ENCODE measurements at regions not wholly inside any gene's neighbourhood (a gene's known extent, or its start where the extent isn't known, plus 50 kb on each side); places are given as distances from the start of the nearest gene placed in this dataset.

DNA sequence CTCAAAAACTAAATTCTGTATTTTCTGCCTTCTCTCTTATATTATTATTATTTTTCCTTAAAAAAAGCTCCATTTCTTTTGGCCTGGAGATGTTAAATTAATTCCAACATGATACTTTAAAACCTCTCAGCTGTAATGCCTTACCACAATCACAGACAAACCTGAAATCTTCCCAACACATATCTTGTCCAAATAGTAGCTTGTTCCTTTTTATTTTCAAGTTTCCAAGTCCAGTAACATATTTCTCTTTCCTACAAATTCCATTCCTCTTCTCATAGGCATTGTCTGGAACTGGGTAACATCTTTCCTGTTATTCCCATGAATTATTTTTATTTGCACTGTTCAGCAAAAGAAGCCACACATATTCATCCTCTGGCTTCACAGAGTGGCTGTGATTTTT lies 137.0 kb downstream of the SLITRK6 start:
- no peak for DNase-seq

DNA sequence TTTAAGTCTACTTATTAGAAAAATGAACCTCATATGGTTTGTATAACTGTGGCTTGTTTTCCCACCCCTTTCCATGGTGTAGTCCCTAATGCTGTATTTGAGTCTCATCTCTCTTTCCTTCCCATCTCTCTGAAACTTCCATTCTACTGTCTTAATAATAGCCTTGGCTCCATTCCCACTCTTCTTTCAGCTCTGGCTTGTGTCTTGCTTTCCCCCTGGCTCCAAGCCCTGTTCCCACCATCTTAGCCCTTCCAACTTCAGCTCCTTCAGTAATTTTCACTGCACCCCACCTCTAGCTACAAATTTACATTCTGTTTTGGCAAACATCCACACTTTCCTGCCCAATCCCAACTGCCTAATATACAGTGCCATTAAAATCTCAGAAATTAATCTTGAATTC lies 137.5 kb downstream of the SLITRK6 start:
- no peak for DNase-seq

DNA sequence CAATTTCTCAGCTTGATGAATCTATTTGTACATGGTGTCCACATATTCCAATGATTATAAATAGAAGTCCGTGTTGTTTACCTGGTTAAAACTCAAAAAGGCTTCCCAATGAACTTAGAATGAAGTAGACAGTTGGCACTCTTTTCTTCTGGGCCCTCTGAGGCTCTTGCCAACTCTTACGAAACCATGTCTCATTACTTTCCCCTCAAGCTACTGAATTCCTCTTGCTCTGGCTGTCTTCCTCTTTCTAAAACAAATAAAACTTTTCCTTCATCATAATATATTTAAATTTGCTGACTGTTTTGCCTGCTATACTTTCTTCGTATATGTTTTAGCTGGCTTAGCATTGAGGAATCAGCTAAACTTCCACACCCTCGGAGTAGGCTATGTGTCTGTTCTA lies 139.7 kb downstream of the SLITRK6 start:
- DNase-seq: no peak

DNA sequence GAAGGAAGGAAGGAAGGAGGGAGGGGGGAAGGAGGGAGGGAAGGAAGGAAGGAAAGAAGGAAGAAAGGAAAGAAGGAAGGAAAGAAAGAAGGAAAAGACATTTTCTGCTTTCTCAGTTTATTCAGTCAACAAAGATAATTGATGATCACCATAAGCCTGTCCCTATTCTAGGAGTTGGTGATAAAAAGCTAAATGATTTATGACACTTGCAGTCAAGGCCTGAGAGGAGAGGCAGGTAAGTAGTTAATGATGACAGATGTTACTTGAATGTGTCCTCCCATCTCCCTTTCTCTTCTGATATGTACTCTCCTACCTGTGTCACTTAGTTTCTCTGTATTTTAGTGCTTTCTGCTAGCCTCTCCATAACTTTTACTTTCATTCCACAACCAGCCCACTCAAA lies 141.3 kb downstream of the SLITRK6 start:
- no peak for DNase-seq

DNA sequence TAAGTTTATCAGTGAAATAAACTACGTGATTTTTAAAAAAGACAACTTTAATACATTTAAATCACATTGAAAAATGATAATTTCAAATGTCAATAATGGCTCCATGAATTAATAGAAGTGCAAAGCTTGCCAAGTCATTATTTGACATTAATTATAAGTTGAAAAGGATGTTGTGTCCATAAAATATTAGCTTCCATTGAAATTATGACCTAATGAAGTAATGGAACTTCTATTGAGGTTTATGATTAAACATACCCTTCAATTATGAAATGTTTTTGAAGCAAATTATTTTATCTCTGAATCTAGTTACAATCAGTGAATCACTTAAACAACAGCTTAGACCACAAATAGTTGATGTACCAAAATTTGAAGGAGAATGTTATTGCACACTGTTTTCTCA lies 144.2 kb downstream of the SLITRK6 start:
- no peak for DNase-seq

DNA sequence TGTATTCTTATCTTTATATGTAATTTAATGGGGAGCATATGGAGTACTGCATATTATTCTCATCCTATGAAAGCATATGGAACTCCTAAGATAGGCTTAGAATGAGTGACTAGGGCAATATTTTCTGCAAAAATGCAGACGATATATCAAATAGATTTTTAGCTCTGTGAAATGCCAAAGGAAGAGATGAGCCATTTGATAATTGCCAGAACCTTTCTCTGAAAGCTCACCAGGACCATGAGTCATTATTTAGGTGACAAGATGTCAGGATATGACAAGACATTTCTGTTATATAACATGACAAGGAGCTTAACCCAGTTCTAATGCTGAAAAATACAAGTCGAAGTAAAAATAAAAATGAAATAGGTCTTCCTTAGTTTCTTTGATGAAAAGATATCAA lies 145.0 kb downstream of the SLITRK6 start:
- DNase-seq: no peak

DNA sequence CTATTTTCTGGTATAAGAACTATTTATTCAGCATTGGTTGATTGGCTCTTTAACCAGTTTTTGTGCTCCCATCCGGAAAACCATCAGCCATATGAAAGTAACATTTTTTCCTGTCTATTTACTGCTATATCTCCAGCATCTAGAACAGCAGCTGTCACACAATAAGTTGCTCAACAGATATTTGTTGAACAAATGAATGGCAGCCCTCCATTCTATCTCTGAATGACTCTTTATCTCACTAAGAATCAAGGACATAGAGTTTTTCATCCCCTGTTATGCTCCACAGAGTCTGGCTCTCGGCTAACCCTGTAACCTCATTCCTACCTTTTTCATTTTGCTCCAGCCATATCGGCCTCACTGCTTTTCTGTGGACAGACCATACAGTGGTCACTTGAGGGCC lies 145.5 kb downstream of the SLITRK6 start:
- no peak for DNase-seq

DNA sequence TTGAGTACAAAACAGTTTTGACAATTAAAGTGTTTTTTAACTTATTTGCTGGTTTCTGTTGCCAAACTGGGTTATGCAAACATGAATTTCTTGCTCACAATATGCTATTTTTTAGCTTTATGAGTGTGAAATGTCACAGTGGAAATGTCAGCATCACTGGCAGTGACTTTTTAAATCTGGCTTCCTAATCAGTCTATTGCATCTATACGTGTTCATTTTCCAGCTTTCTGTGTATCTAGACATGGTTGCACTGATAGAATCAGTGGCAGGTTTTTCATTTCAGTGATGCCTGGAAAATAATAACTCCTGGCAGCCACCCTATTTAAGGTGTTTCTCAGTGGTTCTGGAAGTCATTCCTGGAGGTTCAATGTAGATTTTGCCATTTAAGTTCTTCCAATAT lies 146.7 kb downstream of the SLITRK6 start:
- DNase-seq: no peak

DNA sequence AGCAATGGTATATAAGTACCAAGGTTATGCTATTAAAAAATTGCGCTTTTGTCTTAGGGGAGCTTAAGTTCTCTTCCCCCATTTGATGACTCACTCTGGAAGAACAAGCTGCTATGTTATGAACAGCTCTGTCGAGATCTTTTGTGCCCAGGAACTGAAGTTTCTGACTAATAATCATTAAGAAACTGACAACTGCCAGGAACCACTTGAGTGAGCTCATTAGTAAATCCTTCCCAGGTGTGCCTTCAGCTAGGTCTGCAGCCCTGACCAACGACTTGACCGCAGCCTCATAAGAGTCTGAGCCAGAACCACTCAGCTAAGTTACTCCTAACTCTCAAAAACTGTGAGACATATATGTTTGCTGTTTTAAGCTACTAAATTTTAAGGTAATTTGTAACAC lies 147.8 kb downstream of the SLITRK6 start:
- no peak for DNase-seq

DNA sequence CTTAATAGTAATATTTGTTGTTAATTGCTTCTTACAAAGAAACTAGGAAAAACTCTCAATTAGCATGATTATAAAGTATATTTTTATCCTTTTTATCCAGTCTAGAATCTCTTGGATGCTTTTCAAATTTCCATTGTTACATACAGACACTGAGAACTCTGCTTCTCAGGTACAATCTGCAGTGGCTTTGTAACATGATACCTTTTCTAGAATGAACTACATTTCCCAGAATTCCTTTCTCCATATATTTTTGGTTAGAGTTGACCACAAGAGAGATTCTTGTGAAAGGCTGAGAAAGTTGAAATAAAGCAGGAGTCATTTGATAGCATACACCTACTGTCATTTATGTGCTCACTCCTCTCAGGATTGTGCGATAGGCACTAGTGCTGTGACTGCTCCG lies 148.6 kb downstream of the SLITRK6 start:
- no peak for DNase-seq

DNA sequence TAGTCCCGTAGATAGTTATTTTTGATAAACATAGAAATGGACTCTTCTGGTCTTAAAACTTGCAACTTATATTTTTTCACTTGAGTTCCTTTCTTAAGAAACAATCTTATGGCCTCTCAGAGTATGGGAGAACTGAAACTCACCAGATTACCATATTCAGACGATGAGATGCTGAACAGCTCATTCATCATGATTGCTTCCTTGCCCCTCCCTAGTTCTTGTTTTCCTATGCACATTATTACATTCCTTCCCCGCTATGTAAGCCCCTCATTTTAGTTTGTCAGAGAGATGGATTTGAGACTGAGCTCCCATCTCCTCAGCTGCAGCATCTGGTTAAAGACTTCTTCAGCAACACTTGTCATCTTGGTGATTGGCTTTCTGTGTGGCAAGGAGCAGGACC lies 158.5 kb downstream of the SLITRK6 start:
- DNase-seq: no peak

DNA sequence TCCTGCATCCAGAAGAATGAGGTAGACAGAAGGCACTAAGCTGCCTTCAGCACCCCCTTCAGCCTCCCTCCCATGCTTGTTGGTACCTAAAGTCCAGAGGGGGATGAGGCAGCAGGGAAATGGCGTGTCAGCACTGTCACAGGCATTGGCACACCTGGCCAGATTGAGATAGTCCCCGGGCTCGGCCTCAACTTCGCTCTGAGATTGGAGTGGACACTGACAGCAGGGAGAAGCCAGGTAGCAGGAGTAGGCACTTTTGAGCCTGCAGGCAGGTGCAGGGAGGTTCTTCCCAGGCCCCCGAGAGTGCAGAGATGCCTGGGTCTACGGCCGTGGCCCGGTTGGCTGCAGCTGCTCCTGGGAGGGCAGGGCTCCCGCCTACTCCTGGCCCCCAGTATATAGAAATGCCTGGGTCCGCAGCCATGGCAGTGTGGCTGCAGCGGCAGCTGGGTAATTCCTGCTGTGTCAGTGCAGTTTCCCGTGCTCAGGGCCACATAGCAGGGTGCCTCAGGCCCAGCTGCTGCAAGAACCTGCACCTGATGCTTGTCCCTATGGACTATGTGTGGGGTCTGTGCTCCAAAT lies 160.3 kb downstream of the SLITRK6 start:
- no peak for DNase-seq

DNA sequence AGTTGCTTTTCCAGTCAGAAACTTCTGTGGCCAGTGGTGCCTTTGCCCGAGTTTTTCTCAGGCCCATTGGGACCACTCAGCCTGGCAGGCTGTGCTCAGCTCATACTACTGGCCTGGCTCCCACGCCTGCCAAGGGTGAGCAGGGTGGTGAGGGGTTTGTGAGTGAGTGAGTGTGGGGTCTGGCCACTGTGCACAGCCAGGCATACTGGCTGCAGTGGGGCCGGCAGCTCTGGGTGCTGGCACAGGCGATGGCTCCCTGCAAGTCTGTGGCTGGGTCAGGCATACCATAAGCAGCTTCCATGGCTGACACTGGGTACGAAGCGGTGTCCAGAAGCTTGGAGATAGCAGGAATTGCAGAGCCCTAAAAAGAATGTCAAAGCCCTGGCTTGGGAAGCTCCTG lies 161.0 kb downstream of the SLITRK6 start:
- no peak for DNase-seq

DNA sequence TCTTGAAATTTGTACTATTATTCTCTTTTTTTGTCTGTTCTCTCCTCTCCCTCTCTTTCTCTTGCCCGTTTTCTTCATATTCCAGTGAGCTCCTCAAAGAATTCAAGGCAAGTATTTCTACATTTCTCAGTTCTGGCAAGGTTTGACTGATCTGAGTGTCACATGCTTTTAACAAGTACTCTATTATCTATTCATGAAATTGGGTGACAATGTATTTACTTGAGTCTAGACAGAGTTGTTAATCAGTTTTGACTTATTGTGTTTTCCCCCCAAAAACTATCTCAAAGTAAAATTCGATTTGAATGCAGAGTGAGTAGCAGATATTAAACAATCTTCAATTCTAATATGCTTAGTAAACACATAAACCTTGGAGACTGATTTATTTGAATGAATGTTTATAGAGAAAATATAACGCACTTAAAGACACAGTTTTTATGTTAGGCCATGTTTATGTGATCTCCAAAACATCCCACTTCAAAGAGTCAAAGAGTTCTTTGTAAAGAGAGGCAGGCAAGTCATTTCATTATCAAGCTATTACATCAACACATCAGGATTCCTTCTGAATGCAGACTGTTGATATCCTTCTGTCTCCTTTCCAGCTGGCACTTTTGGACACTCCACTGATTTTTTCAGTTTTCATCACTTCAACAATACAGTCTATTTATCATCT lies 166.6 kb downstream of the SLITRK6 start:
- DNase-seq: no peak

DNA sequence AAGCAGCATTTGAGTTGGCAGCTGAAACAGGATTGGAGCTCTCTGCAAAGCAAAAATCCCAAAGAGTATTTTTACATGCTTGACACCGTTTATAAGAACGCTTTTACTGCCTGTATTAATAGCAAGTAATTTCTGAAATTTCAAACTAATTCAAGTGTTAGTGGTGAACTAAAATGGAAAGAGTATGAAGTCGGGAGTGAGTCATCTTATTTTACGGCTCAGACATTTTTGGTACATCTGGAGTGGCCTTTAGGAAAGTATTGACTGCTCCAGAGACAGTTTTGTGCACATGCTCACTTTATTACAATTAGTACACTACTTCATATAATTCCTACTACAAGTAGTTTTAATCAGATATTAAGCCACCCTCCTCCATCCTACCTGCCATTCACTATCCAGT lies 167.4 kb downstream of the SLITRK6 start:
- DNase-seq: no peak

DNA sequence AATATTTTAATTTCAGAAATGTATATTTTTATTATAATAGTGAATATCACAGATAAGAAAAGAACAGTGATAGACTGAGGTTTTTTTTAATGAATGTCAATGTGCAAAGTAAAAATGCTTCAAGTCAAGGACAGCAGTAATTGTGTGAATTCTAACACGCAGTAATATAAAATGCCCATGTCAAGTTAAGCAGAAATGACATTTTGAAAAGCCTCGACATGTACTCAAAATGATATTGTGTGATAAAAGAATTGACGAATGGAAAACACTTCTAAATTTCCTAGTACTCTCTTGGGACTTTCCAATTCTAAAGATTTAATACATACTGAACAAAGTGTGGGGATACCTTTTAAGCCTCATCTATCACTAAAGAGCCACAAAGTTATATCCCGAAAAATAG lies 172.6 kb downstream of the SLITRK6 start:
- DNase-seq: no peak

DNA sequence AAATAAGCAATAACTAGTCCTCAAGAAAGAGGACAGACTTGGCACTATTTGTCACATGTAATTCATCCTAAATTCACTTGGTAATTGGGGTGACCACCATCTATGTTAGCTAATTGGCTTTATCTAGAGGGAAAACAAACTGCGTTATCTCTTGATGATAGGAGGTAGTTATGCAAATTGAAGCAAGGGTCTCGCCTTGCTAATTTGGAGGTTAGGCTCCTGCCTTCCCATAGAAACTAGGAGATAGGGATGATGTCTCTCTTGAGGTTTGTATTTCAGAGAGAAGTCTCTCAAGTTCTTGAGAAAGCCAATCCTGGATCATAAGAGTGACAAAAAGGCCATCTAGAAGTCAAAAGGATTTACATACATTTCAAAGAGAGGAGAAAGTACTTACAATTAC lies 179.9 kb downstream of the SLITRK6 start:
- DNase-seq: no peak

DNA sequence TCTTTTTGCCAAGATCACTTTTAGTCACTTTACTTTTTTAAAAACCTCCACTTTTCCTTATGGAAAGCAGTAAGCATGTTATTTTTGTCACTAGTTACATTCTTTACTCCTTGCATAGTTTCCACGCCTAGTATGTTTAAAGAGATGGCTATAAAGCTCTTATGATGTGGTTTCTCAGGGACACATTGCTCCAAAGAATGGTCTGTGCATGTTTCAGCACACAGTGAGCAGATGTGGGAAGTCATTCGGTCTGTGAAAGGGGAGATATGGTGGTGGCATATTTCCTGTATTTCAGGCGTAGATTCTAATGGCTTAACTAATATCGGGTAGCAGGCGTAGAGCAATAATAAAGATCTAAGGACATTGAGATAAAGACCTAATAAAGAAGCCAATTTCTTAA lies 180.7 kb downstream of the SLITRK6 start:
- DNase-seq: no peak

DNA sequence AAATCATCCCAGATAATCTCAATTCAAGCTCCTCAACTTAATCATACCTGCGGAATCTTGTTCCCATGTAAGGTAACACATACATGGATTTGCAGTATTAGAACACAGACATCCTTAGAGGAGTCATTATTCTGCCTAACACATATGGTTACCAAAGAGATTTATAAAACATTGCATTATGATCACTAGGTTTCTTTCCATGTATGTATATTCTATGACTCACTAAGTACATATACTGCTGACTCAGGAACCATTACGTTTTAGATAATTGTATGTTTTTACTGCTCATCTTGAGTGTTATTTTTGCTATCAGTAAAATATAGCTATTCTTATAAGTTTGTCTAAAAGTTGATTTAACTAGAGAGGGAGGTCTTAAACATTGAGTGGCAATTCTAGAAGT lies 182.9 kb downstream of the SLITRK6 start:
- DNase-seq: no peak

DNA sequence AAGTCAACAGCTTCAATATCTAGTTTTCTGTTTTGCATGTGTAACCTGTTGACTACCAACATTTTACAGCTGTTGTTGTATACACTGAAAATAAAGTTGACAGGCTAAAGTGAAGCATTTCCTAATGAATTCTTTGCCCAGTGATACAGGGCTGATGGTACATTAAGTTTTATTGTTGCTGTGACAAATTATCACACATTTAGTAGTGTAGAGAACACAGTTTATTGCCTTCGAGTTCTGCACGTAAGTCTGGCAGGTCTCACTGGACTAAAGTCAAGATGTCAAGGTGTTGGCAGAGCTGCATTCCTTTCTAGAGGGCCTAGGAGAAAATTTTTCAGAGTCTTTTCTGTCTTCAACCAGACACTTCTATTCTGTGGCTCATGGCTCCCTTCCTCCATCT lies 184.2 kb downstream of the SLITRK6 start:
- DNase-seq: no peak

DNA sequence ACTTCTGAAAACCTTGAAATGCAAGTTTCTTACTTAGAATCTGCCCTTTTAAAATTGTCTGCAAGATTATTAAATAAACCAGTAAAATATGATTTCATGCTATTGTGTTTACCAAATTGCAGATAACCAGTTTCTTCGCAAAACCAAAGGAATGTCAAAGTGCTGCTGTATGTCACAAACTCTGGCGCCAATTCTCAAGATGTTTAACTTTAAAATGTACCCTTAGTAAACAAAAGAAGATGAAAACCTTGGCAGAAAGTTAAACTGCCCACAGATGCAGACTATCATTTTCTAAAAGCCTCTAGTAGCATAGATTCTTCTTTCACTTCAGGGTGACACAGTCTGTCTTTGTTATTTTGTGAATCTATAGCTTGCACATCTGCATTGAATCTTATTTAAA lies 189.2 kb downstream of the SLITRK6 start:
- no peak for DNase-seq

DNA sequence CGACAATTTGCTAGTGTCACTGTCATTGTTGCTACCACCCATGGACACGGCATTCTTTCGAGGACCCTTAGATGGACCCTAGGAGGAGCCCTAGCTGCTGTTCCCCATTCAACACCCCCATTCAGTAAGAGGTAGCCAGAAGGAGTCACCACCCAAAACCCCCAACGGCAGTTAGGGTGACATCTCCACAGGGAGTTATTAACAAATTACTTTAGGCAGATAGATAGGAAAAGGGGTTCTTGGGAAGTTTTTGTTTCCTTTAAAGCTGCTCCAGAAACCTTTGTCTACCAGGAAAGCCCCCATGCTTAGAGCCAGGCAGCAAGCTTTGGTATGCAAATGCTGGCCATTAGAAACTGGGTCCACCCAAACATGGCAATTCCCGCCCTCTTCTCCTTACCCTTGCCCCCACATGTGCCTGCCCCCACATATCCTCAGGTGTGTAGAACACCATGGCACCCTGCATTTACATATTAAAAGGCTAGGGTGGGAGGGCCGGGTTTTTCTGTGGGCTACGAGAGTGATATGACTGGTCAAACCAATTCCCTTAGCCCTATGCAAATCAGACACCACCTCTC lies 190.9 kb downstream of the SLITRK6 start:
- DNase-seq: no peak

DNA sequence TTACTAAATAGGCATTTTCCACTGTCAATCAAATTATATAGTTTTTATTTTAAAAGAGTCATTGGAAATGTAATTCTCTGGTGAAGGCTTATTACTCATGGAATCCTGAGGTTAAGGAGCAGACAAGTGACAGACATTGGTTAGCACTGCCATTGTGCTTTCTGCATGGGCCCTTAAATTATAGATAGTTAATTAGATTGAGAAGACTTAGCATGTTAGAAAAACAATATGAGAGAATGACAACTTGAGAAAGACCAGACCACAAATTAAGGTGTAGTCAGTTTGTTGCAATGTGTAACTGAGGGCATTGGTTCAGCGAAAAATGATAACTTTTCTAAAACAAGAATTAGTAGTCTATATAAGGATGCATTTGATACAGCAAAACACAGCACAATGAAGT lies 195.5 kb downstream of the SLITRK6 start:
- DNase-seq: no peak

DNA sequence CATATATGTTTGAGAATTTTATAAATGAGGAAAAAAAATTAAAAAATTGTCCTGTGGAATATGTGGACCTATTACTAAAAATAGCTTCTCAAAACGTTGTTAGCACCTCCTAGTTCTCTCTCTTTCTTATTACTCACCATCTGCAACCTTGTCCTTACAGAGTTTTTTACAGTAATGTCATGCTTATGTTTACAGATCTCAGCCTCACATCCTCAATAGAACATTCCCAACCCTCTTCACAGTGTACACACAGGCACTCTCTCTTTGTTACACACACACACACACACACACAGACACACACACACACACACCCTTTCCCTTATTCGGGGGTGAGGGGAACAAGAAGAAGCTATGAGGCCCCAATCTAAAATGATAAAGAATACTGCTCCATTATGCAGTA lies 197.7 kb downstream of the SLITRK6 start:
- no peak for DNase-seq

All from stimulated activated CD4-positive, alpha-beta T cell treated with anti-CD3 and anti-CD28 coated beads, Interleukin-15, amount 100 ng/mL, for 24 hours (primary cell).